NCI-H128 (cell line): ENCODE measurements at regions not wholly inside any gene's neighbourhood (a gene's known extent, or its start where the extent isn't known, plus 50 kb on each side); places are given as distances from the start of the nearest gene placed in this dataset.

ENCODE experiments used
- DNase-seq: peaks from one replicate; lab custom pipeline; 2025; ENCODE audit not compliant: unreplicated experiment; lab: John Stamatoyannopoulos, UW

DNA sequence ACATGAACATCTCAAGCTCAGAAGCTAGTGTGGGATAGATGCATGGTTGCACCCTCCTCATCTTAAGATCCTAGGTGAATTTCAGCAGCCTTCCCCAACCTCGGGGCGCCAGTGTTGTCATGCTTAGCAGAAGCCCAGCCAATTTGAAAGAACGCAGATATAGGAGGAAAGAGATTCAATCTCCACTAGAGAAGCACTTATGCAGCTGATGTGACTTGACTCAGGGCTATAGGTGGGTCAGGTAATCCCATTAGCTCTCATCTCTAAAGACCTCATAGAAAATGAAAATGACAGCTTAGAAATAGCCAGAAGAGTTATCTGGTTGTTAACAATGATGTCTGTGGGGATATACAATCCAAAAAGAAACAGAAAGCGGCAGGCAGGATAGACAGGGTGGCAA is 310.5 kb downstream of the GPAM start:
- no peak for DNase-seq

DNA sequence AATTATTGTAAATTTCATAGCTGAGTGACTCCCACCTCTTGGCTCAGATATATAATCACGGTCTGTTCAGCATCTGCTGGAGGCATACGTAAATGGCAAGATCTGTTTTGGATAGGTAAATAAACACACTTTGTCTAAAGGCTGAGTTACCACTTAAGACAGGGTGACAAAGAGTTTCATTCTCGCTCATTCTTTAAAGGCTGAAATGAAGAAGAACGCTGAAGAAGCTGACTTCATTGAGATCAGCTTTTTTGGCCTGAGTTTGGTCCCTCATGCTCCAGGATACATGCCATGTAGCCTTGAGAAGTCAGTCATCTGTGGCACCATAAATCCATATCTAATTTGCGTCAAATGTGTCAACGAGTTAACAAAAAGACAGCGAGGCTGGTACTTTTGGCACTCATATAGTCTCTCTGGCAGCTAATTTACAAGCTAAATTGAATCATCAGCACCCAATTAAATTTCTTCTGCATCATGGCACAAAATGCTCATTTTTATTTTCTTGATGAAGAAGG is 309.9 kb downstream of the GPAM start:
- DNase-seq = no peak

DNA sequence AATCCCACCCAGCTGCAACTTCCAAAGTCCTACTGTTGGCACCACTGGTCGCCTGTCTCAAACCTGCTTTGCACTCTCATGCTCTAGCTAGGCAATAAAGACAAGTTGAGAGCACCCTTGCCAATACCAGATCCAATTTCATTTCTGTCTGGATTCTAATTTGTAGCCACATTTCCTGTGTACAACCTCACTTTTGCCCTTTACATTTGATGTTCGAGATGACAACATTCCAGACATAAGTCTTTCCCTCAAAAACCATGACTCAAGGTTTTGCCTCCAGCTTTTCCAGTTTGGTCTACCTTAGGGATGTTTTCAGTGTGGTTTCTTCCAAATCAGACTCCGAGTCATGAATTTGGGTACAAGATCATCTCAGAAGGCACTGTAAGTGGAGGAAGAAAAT is 309.0 kb downstream of the GPAM start:
- DNase-seq = no peak

DNA sequence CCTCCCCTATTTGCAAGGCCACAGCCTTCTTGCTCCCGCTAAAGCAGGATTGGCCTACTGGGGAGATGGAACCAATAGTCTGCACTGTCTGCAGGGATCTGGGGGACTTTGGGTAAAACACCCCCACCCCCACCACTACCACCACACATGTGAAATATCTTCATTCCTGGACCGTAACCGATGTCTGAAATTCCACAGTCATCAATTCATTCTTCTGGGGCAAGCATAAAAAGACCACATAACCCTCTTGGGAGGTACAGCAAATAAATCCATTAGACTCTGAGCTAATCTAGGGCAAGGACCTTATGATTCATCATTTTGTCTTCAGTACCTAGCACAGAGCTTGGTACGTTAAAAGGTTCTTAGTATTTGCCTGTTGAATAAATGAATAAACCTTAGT is 307.8 kb downstream of the GPAM start:
- DNase-seq = no peak

DNA sequence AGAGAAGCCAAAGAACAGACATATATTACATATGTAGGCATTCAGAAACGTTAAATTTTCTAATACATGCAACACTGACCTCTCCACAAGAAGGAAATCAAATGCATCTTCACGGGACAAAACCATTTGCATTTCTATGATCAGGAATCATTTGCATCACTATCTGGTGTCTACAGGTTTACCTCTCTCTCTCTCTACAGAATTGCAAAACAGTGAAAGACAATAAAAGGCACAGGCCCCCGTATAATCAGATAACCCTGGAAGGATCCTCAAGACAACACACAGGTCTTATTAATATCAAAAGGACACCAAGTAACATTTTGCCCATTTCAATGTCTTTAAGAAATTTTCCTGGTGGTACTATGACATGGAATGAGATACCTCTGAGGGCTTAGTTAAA is 306.3 kb downstream of the GPAM start:
- no peak for DNase-seq

DNA sequence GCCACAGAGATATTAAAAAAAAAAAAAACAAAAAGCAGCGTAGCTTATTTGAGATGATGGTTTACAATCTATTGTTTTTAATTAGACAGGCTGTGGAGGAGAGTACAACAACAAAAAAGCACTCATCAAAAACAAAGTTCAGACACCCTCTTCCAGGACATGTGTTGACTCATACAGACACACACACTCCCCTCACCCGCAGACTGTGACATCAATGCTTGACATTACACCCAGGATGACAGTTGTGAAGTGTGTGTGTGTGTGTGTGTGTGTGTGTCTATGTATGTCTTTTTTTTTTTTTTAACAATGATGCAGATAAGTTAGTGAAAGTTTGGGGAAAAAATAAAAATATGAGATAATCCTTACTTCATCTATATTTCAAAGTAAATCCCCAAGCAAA is 303.6 kb downstream of the GPAM start:
- no peak for DNase-seq

DNA sequence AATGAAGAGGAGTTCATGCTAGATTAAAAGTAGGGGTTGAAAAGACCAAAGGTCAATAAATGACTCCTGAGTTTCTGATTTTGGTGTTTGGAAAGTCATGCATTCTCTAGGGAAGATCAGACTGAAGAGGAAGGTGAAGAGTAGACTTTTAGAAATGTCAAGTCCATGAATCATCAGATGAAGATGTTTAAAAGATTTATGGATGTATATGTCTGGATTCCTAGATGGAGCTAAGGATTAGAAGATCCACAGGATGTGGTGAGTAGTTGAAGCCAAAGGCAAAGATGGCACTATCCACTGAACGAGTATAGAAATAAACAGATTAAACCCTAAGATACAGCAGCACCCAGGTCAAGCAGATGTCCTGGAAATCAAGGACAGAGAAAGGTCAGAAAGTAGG is 298.5 kb downstream of the GPAM start:
- DNase-seq = no peak

DNA sequence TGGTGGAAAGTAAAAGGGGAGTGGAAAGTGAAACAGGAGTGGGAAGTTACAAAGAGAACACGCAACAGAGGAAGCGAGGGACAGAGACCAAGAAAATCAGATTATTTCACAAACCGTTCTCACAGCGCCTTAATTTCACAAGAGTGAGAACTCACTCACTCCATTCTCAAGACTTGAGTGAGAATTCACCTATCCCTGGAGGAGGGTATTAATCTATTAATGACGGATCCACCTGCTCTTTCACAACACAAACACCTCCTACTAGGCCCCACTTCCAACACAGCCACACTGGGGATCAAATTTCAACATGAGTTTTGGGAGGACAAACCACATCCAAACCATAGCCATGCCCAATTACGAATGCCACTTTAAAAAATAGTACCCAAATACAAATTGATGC is 297.6 kb downstream of the GPAM start:
- DNase-seq = no peak

DNA sequence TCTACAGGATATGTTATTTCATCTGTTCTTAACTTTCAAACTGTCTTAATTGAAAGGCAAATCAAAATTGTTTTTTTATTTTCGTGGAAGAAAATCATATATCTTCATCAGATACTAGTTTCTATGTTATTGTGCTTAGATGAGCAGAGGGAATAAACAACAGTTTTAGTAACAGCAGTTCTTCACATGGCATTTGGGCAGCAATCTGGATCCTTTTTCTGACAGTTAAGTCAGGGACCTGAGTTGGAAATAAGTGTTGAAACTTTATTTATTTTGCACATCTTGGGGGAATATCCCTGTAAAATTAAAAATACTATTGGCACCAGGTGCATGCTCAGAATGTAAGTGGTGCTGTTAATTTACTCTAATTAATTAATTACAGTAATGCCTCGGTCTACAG is 296.3 kb downstream of the GPAM start:
- no peak for DNase-seq

DNA sequence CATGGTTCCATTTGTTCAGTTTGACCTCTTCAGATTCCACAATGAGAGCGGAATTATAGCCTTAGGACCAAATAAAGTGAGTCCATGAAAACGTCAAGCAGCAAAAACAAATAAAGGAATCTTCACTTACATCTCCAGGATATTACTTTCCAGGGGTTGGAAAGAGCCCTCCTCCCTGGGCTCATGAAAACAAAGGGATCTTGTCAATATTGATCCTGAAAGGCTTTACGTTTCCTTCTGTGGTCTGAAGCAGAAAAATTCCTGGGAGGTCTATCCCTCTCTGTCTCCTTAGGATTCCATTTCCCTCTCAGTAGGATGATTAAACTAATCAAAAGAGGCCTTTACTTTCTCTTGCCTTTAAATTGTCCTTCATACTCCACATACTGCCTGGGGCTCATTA is 293.5 kb downstream of the GPAM start:
- no peak for DNase-seq

DNA sequence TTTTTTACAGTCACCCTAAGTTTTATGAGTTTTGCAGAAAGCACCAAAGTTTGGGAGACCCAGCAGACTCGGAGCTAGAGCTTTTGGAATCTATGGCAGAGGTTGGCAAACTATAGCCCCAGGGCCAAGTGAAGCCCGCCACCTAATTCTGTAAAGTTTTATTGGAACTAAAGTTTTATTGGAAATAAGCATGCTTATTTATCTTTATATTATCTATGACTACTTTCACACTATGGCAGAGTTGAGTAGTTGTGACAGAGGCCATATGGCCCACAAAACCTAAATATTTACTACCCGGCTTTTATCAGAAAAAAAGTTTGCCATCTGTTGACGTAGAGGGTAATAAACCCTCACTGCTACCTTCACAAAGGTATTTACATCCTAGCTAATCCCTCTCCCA is 267.6 kb downstream of the GPAM start:
- DNase-seq = no peak

DNA sequence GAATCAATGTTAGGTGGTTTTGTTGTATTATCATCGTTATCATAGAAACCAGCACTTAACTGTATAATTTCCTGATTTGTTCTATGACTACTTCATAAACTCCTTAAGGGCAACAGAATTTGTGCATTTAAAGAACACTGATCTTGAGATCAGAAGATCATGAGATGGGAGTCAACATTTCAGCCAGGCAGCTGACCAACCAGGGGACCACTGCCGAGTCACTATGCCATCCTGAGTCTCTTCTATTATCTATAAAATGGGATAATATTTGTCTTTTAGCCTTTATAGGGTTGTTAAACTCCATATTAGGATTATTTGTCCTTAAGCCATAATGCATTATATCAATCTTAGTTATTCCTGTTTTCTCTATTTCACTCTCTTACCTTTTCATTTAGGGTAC is 261.7 kb downstream of the GPAM start:
- DNase-seq = no peak

DNA sequence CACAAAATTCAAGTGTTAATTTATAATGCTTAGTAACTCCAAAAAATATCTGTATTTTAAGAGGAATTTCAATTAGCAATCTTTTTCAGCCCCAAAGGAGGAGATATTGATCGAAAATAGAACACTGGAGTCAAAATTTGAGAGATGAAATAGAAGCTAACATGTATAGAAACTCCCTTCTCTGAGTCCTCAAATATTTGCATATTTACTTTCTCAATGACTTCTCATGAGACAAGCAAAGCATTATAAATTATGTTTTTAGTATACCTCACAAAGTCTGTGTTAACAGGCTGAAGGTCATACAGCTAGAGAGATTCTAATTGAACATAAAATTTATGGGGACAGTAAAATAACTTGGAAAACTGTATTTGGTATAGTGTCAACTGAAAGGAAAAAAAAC is 260.5 kb downstream of the GPAM start:
- no peak for DNase-seq

DNA sequence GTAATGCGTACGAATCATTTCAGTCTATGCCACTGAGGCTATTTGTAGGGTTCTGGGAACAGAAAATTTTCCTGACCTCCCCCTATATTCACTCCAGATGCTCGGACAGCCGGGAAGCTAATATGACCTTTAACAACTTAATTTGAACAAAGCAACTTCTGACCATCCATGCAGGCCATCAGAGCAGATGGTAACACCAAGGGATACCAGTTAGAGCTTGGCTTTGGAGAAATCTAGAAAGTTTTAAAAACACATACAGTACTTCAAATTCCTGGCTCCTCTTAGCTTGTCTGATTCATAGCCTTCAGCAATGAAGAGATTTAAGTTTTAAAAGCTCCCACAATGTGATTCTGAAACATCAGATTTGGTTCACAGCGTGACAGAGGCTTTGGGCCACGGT is 257.3 kb downstream of the GPAM start:
- no peak for DNase-seq

DNA sequence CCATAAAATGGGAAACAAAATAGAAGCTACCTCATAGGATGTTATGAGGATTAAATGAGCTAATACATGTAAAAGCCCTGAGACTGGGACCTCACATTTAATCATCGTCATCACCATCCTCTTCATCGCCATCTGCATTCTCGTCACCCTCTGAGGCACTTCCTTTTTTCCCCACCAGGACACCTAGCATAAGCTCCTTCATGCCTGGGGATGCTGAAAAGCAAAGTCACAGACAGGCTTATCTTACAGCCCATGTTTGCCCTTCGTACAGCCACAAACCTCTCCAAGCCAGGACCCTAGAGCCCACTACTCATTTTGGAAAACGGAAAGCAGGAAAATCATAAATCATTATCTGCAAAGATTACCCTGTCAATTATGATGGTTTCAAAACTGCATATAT is 249.6 kb downstream of the GPAM start:
- no peak for DNase-seq

DNA sequence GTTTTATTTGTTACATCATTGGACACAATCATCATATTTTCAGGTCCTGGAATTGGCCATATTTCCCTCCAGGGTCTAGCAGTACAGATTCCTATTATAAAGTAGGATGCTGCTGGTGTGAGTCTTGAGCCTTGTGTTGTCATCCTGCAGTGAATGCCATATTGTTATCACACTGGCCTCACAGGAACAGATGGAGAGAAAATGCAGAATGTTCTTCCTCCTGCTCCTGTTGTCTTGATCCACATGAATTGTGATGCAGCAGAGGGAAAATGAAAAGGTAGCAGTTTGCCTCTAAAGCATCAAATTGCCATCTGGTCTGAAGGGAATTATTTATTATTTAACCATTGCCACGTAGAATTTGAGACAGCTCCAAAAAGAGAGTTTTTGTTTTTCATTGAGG is 248.6 kb downstream of the GPAM start:
- no peak for DNase-seq

DNA sequence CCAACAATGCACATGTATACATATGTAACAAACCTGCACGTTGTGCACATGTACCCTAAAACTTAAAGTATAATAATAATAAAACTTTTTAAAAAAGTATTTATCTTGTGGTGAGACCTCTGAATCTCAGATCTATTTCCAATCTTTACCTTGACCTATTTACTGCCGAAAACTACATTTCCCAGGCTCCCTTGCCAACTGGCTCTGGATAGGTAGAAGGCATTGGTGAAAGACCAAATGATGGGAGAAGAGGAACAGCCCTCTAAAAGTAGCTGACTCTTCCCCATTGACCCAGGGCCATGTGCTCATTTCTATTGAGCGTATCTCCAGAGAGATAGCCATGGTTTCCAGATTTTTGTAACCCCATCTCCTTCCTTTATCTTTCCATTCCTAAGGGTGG is 247.4 kb downstream of the GPAM start:
- no peak for DNase-seq

DNA sequence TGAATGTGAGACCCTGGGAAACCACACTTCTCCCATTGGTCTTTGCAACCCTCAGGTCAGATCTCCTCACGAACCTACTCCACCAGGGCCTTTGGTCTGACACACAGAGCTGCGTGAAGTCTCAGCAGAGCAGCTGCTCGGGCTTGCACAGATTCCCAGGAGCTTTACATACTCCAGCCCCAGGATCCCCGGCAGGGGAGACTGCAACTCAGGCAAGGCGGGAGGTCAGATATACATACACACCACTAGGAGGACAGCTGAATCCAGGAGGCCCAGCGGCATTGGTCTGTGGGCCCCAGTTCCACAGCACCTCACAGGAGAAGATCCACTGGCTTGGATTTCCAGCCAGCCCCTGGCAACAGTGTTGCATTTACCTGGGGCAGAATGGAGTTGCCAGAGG is 239.2 kb downstream of the GPAM start:
- DNase-seq = no peak

DNA sequence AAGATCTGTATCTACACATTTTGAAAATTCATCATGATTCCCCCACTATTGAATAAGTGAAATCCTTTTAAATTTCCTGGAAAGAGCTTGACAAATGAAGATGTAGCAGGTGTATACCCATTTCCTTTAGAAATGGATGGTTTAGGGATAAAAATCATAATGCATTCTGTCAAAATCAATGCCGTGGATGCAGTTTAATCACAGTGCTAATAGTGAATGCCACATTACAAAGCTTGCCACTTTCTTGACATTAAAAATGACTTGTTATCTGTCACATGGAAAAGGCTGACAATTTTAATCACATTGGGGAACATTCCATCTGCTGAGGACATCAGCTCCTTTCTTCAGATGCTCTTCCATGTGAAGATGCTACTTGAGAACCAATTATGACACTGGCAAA is 229.6 kb downstream of the GPAM start:
- no peak for DNase-seq

DNA sequence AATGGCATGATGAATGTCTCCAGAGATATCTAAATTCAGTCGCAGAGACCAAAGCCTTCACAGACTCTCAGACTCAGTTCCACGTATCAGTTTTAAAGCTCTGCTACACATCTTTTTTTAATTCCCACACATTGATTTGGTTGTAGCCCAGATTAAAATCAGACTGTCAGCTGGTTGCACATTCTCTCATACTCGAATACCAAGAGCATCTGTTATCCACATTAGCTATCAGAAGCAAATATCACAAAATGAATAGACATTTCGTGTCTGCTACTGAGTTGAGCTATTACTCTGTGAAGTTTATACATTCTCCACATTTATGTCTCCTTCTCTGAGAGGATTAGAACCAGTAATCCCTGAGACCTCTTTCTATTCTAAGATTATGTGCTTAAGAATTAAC is 229.2 kb downstream of the GPAM start:
- DNase-seq = no peak

DNA sequence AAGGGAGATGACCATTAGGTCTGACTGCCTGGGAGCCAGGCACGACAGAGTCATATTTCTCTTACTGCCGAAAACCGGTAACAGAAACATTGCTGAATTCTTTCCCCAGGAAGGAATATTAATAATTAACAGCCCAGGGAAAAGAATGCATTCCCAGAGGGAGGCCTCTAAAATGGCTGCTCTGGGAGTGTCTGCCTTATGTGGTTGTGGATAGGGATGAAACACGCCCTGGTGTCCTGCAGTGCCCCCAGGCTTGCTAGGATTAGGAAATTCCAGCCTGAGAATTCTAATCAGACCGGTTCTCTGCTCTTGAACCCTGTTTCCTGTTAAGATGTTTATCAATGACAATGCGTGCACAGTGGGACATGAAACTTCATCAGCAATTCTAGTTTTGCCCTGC is 226.7 kb downstream of the GPAM start:
- DNase-seq = no peak

DNA sequence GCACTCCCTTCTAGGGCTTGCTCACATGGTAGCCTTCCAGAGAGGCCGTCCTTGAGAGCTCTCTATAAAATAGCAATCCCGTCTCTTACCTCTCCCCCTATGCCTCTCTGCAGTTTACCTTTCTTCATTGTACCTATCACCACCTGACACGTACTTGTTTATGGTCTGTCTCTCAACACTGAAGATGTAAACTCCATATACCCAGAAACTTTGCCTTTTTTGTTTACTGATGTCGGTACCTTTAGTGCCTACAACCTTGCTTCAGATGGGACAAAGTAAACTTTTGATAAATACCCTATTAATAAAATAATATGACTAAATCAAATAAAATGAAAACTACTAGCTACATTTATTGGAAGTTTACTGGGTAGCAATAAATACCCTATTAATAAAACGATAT is 220.6 kb downstream of the GPAM start:
- no peak for DNase-seq

DNA sequence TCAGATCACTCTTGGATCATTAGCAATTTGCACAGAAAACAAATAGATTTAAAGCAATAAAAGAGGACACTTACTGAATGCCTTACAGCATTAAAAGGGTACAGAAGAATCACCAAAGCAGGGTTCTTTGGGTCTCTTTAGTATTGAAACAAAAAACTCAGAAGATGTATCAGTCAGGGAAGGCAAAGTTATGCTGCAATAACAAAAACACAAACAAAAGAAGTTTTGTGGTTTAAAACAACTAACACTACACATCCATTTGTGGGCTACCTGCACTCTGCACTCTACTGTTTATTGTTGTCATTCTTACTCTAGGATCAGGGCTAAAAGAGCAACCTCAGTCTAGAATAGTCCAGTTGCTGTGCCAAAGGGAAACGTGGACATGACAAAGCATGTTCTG is 216.4 kb downstream of the GPAM start:
- DNase-seq = no peak

DNA sequence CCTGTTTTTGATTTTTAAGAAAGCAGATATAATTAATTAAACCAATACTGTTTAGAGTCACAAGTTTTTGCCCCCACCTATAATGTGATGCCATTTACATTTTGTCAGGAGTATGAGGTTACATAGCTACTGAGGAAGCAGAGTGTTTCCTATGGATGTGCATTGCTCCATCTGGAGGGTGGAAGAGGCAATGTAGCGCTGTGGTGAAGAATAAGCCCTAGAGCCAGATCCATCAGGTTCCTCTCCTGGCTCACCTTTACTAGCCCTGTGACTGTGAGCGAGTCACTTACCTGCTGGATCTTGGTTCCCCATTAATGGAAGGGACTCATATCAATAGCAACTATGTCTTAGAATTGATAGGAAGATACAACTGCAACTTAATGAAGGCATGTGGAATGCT is 216.0 kb downstream of the GPAM start:
- no peak for DNase-seq
